GM19468 (cell line): ENCODE measurements at regions not wholly inside any gene's neighbourhood (a gene's known extent, or its start where the extent isn't known, plus 50 kb on each side); places are given as distances from the start of the nearest gene placed in this dataset.

ENCODE experiments used
- ATAC-seq: cut with Tn5 transposase; IDR thresholded peaks from one replicate; pipeline ENCODE4 v1.9.1; 2021; ENCODE audit warnings: mild to moderate bottlenecking, moderate library complexity, moderate number of reproducible peaks; ENCODE audit not compliant: unreplicated experiment; ENCODE audit errors: extremely low read depth

DNA sequence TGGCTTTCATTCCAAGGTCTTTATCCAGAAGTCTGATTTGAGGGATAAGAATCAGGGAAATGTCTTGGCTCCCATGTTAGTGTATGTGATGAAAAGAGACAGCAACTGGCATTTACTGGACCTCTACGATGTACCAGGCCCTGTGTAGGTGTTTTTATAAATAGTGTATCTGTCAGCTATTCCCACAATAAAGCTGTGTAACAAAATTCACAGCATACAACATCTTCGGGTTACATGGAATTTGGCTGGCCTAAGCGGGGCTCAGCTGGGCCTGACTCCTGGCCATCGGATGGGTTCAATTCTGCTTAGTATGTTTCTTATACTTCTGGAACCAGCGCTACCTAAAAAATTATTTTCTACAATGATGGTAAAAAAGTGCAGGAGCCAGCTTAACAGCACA is 128.2 kb downstream of the SNX5 start:
- no peak for ATAC-seq

DNA sequence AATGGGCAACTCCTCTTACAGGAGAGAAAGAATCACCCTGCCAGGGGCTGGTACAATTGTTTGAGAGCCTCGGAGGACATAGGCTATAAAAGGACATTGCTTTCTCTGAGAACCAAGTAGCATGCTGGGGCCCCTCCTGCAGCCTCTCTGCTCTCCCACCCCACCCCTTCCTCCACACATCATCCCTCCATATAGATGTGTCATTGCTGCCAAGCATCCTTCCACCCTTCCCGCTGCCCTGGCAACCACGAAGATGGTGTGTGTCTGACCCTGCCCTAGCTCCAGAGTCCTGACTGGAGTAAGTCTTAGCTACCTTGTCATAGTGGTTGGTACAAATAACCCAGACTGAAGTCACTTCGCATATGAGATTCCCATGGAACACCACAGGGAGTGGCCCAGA is 129.7 kb downstream of the SNX5 start:
- ATAC-seq = no peak

DNA sequence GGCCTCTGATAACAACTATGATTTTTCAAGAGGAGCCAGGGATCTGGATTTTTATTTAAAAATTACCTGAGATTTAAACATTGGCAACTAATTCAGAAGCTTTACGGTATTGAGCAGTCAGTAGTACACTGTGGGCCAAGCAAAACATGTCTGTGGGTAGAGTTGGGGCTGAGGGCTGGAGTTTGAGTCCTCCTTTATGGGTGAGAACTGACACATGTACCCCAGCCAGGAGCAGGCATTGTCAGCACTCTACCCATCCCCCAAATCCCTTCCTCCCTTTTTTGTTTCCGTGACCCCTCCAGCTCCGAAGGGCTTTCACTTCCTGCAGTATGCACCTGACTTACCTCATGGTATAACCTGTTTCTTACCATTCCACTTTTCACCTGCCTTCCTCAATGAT is 131.4 kb downstream of the SNX5 start:
- no peak for ATAC-seq

DNA sequence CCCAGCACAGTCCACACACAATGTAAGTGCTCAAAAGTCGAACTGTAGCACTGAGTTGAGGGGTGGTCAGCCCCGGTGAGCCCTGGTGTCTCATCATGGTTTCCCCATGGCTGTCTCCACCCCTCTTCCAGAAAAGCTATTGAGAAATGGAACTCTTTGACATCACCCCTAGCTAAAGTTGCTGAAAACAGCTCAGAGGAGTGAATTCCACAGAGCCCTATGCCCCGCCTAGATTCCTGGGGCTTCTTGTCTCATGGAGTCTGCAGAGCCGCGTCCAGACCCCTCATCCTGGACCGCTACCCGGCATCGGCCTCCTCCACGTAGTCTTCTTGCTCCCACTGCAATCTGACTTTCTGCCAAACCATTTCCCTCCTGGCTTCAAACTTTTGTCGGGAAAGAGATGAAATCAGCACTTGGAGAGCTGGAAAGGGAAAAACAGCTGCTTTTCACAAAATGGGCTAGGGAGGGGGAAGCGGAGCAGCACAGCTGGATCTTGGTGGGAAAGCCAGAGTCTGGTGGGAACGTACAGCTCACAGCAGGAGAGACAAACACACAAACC is 132.2 kb downstream of the SNX5 start:
- ATAC-seq = no peak

DNA sequence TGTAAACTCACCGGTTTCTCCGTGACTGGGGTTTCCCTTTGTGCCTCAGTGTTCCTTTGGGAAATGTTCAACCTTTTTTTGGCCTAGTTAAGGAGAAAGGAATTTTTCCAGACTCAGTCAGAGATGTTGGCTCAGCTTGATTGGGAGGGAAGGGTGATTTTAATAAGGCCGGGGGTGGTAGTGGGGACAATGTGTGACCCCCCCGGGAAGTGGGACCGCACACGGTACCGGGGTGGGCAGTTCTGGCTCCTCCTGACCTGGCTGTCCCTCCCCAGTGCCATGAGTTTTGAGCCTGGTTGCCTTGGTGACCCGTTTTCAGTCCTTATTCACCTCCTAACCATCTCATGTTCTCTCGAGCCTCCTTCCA is 132.7 kb downstream of the SNX5 start:
- ATAC-seq = no peak

DNA sequence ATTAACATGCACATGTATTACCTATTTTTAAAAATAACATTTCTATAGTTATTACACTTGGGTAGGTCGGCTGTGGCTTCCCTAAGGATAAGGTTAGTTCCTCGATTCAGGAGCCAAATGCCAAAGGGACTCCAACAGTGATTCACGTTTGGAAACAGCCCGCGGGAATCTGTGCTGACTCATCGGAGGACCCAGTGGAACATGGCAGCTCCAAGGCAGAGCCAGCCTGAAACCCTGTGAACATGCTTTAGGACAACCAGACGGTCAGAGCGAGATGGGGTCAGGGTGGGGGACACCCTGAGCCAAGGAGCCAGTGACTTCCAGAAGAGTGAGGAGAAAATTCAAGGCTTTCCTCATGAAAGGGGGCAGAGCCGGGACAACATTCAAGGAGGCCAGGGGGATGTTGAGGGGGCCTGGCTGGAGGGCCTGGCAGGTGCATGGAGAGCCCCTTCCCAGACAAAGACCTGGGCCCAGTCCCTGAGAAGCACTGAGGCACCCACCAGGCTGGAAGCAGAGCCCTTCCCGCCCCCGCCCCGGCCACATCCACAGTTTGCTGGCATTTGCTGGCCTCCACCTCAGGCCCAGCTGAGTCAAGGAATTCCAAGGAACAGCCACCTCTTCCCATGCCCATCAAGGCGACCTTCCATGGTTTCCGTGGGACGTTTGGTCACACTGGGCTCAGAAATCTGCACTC is 133.2 kb downstream of the SNX5 start:
- ATAC-seq = no peak

DNA sequence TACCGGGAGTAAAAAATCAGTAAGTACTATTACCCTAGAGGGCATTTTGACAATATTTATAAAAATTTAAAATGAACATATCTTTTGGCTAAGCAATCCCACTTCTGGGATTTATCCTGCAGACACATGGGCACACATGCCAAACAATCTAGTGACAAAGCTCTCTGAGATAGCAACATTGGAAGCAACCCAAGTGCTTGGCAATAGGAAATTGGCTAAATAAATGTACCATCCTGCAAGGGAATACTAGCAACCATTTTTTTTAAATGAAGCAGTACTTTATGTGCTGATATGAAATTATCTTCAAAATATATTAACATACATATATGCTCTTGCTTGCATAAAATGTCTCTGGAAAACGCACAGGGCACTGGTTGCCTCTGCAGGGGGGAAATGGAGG is 133.8 kb downstream of the SNX5 start:
- ATAC-seq = no peak

DNA sequence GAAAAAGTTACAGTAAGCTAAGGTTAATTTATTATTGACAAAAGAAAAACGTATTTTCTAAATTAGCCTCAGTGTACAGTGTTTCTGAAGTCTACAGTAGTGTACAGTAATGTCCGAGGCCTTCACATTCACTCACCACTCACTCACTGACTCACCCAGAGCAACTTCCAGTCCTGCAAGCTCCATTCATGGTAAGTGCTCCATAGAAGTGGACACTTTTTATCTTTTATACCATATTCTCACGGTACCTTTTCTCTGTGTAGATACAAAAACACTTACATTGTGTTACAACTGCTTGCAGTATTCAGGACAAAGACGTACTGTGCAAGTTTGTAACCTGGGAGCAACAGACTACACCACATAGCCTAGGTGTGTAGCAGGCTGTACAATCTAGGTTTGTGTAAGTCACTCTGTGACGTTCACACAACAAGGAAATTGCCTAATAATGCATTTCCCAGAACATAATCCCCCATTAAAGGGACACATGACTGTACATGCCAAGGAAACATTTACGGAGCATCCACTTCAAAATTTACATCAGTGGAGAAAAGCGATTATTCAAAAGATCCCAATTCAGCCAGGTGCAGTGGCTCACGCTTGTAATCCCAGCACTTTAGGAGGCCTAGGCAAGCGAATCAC is 133.4 kb downstream of the BANF2 start:
- no peak for ATAC-seq

DNA sequence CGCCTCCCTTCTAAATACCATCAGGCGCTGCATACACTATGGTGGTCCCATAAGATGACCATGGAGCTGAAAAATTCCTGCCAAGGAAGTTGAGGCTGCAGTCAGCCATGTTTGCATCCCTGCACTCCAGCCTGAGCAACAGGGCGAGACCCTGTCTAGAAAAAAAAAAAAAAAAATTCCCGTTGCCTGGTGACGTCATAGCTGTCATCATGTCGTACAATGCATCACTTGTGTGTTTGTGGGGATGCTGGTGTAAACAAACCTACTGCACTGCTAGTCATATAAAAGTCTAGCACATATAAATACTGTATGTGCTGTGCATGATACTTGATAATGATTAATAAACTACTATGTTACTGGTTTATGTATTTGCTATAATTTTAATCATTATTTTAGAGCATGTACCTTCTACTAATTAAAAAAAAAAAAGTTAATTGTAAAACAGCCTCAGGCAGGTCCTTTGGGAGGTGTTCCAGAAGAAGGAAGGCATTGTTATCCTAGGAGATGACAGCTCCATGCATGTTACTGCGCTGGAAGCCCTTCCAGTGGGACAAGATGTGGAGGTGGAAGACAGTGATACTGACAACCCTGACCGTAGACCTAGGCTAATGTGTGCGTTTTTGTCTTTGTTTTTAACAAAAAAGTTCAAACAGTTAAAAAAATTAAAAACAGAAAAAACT is 132.6 kb downstream of the BANF2 start:
- ATAC-seq = no peak

DNA sequence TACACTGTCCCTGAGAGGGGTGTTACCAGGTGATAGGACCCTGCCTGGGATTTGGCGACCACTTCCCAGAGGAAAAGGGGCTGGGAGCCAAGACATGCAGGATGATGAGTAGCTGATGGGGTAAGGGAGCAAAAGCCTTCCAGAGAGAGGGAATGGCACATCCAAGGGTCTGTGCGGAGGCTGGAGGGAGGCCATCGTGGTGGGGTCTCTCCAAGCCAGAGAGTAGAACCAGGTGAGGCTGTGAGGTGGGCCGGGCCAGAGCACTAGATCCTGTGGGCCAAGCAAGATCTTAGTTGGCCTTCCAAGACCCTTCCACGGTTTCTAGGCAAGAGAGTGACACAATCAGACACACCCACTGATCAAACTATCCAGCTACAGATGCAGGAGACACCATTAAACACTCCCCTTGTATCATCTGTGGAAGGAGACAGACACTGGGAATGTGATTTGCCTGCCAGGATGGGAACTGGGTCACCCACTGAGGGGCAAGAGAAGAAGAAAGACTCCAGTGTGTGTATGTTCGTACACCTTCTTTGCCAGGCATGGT is 128.9 kb downstream of the BANF2 start:
- ATAC-seq = no peak

DNA sequence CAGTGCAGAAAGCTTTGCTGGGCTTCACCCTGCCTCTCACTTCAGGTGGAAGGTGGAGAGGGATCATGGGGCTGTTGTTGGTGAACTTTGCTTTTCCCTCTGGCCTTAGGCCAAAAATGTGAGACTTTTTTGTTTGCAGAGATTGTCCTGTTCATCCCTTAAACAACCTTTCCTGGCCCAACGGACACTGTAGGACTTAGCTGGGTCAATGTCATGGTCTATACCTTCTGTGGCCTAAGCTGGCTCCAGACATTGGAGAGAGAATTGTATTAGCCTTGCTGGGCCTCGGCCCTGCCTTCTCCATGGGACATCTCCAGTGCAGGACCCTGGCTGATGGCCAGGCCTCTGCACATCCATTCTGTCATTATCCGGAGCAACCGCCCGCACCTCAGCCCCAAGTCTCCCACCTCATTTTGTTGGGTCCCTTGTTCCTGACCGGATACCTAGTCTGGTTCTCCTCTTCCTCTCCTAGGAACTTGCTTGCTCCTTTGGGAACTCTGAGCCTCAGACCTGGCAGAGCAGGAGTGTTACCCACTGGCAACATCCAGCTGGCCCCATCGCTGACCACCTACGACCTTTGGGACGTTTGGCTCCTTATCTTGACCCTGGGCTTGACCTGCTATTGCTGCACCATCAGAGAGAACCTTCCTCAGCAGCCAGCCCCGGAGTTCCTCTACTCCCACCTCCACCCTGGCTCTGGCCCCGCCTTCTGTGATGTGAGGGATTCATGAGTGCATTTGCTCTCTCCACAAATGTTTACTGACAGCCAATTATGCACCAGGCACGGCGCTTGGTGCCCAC is 128.2 kb downstream of the BANF2 start:
- ATAC-seq = no peak

DNA sequence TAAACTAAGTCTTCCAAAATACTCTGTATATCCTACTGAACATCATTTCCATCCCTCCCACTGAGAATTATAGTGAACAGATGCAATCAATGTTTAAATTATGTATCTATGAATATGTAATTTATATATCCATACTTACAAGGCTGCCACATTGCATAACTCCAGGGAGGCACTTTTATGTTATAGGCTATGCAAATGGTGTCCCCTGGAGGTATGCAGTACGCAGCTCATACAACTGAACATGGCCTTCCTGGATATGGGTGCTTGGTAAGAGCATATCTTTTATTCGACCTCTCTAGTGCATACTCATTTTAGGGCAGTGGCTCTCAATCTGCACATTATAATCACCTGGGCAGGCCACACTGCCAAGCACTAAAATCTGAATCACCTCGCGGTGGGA is 127.3 kb downstream of the BANF2 start:
- no peak for ATAC-seq

DNA sequence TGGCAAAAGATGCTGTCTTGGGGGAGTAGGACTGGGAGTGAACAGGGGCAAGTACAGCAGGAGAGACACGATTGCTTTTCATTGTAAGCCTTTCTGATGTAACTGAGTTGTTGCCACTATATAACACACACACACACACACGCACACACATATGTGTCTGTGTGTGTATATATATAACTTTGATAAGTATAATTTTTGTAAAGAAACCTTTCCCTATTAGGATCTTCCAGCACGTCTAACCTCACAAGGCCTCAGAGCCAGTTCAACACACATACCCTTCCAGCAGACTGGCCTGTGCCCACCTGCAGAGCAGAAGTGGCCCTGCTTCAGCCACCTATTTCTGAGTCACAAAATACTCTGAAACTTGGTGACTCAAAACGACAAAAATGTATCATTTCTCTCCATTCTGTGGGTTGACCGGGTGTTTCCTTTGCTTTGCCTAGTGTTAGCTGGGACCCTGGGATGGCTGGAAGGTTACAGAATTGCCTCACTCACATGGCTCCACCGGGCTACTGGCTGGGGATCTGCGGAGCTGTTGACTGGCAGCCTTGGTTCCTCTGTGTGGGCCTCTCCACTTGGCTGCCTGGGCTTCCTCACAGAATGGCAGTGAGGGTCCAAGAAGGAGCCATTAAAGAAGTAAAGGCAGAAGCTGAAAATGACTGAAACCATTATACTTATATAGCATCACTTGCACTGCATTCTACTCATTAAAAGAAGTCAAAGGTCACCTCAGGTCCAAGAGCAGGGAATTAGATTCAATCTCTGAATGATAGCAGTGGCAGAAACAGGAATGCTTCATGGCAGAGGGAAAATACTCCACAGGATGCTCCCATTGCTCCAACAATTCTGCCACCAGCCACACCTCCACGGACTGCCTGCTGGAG is 126.4 kb downstream of the BANF2 start:
- peak; percentile 83 for ATAC-seq

DNA sequence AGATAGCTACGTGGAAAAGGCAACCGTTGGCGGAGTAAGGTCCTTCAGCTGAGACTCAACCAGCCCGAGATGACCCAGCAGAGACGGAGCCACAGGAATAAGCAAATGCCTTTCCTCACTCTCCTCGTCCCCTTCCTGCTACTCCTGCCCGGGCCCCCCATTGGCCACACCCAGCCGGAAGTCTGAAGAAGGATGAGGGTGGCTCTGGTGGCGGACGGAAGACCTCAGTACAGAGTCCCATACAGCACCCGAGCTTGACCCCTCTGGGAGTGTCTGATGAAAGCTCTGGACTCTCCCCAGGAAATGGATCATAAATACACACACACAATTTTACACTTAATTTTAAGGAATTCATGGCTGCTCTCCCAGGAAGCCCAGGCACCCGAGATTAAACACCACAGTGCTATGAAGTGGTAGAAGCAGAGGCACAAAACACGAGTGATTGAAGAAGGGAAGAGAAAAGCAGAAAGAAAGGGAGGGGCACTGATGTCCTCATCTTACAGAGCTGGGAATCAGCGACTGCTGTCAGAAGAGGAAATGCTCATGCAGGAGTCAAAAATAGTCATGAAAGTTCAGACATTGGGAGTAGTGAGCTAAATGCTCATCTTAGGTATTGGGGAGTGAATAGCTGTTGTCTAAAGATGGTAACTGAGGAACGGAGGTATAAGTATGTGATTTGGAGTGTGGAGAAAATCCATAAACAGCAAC is 125.6 kb downstream of the BANF2 start:
- ATAC-seq = no peak

DNA sequence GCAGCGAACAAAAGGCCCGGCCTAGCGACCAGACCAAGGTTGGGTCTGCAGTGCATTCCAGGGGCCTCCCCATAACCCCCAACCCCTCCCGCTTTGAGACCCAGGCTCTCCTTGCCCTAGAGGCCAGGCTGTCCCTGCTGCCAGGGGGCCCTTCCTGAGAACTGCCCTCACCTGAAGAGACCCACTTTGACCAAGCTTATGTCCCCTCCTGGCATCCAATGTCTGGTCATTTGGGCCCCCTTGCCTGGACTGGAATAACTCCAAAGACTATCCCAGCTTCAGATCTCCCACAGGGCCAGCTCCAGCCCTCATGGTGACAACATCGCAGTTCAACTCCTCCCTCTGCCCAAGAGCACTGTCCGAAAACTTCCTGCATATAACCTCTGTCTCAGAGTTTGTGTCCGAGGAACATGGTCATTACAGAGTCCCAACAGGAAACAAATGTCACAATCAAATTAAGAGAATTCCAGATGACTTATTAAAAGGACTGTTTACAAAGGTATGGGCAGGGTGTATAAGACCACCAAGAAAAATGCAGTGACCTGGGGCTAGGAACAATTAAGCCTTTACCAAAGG is 125.0 kb downstream of the BANF2 start:
- ATAC-seq = no peak

DNA sequence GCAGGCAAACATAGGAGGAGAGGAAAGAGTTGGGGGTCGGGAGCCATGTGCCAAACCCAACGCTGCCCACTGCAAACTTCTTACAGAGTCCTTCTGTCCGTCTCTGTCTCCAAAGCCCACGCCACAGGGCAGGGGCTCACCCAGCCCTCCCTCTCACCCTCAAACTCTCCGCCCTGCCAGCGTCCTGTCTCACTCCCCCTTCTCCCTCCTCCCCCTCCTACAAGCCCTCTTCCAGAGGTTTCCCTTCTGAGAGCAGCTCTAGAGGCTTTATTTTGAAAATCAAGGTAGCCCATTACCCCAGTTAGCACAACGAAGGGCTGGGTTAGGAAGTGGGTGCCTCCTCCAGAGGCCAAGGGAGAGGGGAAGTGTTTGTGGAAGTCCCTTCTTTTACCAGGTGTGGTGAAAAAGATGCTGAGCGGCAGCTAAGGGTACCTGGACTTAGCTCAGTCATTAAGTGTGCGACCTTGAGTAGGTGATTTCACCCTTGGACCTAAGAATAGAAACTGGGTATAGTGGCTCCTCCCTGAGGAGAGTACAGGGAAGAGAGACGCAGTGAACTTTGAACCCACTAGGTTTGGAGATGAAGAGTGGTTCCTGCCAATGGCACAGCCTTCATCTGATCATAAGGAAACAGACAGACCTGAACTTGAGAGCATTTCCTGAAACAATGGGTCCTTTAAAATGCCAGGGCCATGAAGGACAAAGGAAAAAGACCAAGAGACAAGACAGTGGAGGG is 123.8 kb downstream of the BANF2 start:
- ATAC-seq = no peak

DNA sequence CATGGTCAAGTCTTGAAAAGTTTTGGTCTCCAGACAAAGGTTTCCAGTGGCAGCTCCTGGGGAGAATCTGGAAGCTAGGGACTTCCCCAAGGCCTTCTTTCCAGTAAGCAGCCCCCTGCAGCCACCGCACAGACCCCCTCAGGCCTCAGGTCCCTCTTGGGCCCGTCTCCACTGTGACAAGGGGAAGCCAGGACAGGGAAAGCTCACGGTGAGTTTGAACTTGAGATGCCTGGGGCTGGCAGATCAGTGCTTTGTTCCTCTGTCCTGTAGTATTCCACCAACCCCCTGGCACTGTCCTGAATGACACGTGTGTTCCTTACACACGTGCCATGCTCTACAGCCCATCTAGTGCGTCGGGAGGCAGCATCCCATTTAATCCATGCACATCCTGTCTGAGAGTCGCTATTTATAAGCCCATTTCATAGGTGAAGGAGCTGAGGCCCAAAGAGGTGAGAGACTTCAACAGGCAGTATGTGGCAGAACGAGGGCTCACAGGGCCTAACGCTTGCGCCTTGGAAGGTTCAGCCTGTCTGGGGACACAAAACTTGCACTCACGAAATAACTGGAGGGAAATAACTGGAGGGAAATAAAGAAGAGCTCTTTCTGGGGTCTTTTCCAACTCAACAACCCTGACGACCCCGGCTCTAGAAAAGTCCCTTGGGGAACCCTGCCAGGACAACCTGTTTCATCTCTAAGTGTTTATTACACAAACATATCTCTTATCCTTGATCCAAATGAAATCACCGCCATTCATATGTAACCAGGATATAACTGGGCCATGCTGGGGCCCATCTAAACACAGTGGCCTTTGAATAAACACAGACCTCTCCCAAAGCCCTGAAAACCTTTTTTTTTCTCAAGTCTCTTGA is 123.0 kb downstream of the BANF2 start:
- no peak for ATAC-seq
